ENCODE measurements at regions not wholly inside any gene's neighbourhood (a gene's known extent, or its start where the extent isn't known, plus 50 kb on each side); places are given as distances from the start of the nearest gene placed in this dataset.

DNA sequence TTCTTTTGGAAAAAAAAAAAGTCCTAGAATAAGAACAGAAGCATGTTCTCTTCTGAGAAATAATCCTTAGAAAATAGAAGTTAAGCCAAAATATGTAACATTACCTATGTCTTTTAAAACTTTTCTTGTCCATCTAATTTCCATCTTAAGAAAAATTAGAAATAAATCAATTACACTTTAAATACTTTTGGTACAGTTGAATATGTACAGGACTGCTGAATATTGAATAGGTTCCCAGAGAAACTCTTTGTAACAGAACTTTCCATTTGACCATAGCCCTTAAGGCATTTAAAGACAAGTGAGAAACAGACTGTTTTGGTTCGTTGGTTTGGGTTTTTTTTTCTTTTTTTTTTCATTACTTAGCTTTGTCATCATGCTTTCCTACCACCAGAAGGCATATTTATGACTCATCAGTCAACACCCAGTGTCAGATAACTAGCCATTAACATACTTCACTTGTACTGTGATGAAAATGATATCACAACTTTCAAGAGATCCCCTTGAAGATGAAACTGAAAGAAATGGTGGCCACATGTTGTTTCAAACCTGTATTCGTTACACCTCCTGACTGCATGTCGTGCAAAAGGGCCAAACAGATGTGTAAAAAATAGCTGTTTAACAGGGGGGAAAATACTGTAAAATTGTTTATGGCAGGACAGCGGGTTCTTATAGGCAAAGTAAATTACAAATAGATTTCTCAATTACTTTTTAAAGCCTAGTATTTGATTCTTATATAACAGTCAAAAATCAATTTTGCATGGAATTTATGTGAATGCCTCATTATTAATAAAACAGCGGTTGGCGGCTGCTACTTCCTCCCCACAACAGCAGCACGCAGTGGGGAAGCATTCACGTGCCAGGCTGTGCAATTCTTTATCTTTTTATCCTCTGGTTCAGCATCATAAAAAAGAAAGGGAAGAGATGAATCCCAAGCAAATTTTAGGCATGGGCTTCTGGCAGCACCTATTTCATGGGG lies 280.7 kb upstream of the HNRNPA3 start:
- Histone ChIP-seq H3K27me3 (ENCODE audit: control insufficient read depth in 4 of 4, insufficient read depth in 4 of 4, low read length in 3 of 4) (no peaks in the 10 kb centered on the region), H3K4me3 (ENCODE audit: low read depth in 1 of 3, low read length in 3 of 3) (no peak overlapping the region), H3K4me1 (ENCODE audit: control insufficient read depth in 4 of 4, insufficient read depth in 4 of 4, low read length in 3 of 4) (no peaks in the 10 kb centered on the region), H3K36me3 (ENCODE audit: control insufficient read depth in 4 of 4, insufficient read depth in 3 of 4, low read depth in 1 of 4, low read length in 3 of 4) (no peaks in the 10 kb centered on the region), H3K27ac (ENCODE audit: low read depth in 1 of 2, low read length in 2 of 2) (no peak overlapping the region), H3K9me3 (ENCODE audit: control insufficient read depth in 4 of 4, low read length in 3 of 4) (no peaks in the 10 kb centered on the region), H3K9ac (ENCODE audit: low read depth in 1 of 2, low read length in 2 of 2) (no peak overlapping the region)
- 69% methylated on average over 8 of the region's 8 CpGs for WGBS
- DNase-seq (ENCODE audit: low spot score), result no peak
- TF ChIP-seq FOXA1 (IDR thresholded peaks at IDR 0.05) (no peak), RAD21 (IDR thresholded peaks at IDR 0.05) (no peak), SP1 (IDR thresholded peaks at IDR 0.05) (no peak), FOXA2 (IDR thresholded peaks at IDR 0.05) (no peak), EGR1 (IDR thresholded peaks at IDR 0.05; ENCODE audit: low read depth in 2 of 2) (no peak), YY1 (IDR thresholded peaks at IDR 0.05) (no peak), HNF4A (conservative IDR thresholded peaks at IDR 0.05) (no peak), JUND (IDR thresholded peaks at IDR 0.05) (no peak), RXRA (IDR thresholded peaks at IDR 0.05) (no peak), NR2F2 (IDR thresholded peaks at IDR 0.05) (no peak), HNF4G (IDR thresholded peaks at IDR 0.05) (no peak), TAF1 (conservative IDR thresholded peaks at IDR 0.05) (no peak), GABPA (IDR thresholded peaks at IDR 0.05 in 1 of 2, conservative IDR thresholded peaks at IDR 0.05 in 1 of 2) (no peak)
- TF ChIP-seq, protein P1, sequence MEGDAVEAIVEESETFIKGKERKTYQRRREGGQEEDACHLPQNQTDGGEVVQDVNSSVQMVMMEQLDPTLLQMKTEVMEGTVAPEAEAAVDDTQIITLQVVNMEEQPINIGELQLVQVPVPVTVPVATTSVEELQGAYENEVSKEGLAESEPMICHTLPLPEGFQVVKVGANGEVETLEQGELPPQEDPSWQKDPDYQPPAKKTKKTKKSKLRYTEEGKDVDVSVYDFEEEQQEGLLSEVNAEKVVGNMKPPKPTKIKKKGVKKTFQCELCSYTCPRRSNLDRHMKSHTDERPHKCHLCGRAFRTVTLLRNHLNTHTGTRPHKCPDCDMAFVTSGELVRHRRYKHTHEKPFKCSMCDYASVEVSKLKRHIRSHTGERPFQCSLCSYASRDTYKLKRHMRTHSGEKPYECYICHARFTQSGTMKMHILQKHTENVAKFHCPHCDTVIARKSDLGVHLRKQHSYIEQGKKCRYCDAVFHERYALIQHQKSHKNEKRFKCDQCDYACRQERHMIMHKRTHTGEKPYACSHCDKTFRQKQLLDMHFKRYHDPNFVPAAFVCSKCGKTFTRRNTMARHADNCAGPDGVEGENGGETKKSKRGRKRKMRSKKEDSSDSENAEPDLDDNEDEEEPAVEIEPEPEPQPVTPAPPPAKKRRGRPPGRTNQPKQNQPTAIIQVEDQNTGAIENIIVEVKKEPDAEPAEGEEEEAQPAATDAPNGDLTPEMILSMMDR (IDR thresholded peaks at IDR 0.05; ENCODE audit: low read depth, low read length, missing input control), result no peak
- TF ChIP-seq, protein P2, sequence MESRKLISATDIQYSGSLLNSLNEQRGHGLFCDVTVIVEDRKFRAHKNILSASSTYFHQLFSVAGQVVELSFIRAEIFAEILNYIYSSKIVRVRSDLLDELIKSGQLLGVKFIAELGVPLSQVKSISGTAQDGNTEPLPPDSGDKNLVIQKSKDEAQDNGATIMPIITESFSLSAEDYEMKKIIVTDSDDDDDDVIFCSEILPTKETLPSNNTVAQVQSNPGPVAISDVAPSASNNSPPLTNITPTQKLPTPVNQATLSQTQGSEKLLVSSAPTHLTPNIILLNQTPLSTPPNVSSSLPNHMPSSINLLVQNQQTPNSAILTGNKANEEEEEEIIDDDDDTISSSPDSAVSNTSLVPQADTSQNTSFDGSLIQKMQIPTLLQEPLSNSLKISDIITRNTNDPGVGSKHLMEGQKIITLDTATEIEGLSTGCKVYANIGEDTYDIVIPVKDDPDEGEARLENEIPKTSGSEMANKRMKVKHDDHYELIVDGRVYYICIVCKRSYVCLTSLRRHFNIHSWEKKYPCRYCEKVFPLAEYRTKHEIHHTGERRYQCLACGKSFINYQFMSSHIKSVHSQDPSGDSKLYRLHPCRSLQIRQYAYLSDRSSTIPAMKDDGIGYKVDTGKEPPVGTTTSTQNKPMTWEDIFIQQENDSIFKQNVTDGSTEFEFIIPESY (IDR thresholded peaks at IDR 0.05), result no peak
- TF ChIP-seq, protein P3, sequence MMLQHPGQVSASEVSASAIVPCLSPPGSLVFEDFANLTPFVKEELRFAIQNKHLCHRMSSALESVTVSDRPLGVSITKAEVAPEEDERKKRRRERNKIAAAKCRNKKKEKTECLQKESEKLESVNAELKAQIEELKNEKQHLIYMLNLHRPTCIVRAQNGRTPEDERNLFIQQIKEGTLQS (IDR thresholded peaks at IDR 0.05), result no peak
- TF ChIP-seq, protein P4, sequence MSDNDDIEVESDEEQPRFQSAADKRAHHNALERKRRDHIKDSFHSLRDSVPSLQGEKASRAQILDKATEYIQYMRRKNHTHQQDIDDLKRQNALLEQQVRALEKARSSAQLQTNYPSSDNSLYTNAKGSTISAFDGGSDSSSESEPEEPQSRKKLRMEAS (IDR thresholded peaks at IDR 0.05), result no peak
- TF ChIP-seq, protein P5, sequence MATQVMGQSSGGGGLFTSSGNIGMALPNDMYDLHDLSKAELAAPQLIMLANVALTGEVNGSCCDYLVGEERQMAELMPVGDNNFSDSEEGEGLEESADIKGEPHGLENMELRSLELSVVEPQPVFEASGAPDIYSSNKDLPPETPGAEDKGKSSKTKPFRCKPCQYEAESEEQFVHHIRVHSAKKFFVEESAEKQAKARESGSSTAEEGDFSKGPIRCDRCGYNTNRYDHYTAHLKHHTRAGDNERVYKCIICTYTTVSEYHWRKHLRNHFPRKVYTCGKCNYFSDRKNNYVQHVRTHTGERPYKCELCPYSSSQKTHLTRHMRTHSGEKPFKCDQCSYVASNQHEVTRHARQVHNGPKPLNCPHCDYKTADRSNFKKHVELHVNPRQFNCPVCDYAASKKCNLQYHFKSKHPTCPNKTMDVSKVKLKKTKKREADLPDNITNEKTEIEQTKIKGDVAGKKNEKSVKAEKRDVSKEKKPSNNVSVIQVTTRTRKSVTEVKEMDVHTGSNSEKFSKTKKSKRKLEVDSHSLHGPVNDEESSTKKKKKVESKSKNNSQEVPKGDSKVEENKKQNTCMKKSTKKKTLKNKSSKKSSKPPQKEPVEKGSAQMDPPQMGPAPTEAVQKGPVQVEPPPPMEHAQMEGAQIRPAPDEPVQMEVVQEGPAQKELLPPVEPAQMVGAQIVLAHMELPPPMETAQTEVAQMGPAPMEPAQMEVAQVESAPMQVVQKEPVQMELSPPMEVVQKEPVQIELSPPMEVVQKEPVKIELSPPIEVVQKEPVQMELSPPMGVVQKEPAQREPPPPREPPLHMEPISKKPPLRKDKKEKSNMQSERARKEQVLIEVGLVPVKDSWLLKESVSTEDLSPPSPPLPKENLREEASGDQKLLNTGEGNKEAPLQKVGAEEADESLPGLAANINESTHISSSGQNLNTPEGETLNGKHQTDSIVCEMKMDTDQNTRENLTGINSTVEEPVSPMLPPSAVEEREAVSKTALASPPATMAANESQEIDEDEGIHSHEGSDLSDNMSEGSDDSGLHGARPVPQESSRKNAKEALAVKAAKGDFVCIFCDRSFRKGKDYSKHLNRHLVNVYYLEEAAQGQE (IDR thresholded peaks at IDR 0.05), result no peak
